Pancreas (tissue), 10 donors: ENCODE measurements at regions not wholly inside any gene's neighbourhood (a gene's known extent, or its start where the extent isn't known, plus 50 kb on each side); places are given as distances from the start of the nearest gene placed in this dataset.

Experiments
- ATAC-seq, 4 donors: fragments of 200-7000 bp; cut with Tn5 transposase; one replicate each; pipeline versions ENCODE4 v1.8.0 to v1.9.1; 2020; ENCODE audit warnings: mild to moderate bottlenecking in 4 of 4, moderate library complexity in 4 of 4
- DNase-seq, 6 donors: peaks; one replicate each; pipeline ENCODE4 v3.0.0-alpha.2; 2020
- FAIRE-seq: peaks from 2 replicates; lab custom pipeline; 2012; peaks lifted over from hg19 to GRCh38; lab: Jason Lieb, UNC
- H3K27ac ChIP-seq, 4 donors: fragments of 200-600 bp; sonication (generic); 1 replicate in 3 of 4; 2 replicates in 1 of 4; pipeline versions ENCODE4 v1.5.0 to v1.8.0; 2020
- H3K27me3 ChIP-seq, 4 donors: fragments of 200-600 bp; one replicate each; pipeline ENCODE4 v1.8.0; 2021
- H3K36me3 ChIP-seq, 3 donors: fragments of 200-600 bp; sonication (generic) in 1 of 3; one replicate each; pipeline versions ENCODE4 v1.5.0 to v1.8.0; 2020 to 2021
- H3K4me1 ChIP-seq, 3 donors: fragments of 200-600 bp; one replicate each; pipeline ENCODE4 v1.8.0; 2021
- H3K4me3 ChIP-seq, 4 donors: fragments of 200-600 bp; sonication (generic) in 2 of 4; one replicate each; pipeline versions ENCODE4 v1.5.0 to v1.8.0; 2020 to 2021
- H3K9me3 ChIP-seq, 4 donors: fragments of 200-600 bp; one replicate each; pipeline ENCODE4 v1.8.0; 2021
- CTCF ChIP-seq, 4 donors: fragments of 200-600 bp; sonication (generic) in 3 of 4; IDR thresholded peaks; one replicate each; pipeline versions ENCODE4 v1.5.0 to v1.8.0; 2021; ENCODE audit warnings: antibody characterized with exemption in 4 of 4
- WGBS, 2 donors: extraction: QIAGEN DNeasy Blood & Tissue Kit; methylation state at CpG; one replicate each; pipeline ENCODE4 v1.1.7; 2013; 5-methylcytosine and 5-hydroxymethylcytosine counted together
- intact Hi-C, 3 donors: fragments of 100-400 bp; cut with DNase I; formaldehyde crosslinking; loops; one replicate each; pipeline versions ENCODE4 v1.11.1 to v1.14.2; 2022
- donor health status: healthy with polysubstance abuse.
- donor health status: DM: no; HTN: no; CAD: no; lungs with moderate emphysema.
- donor health status: DM: no; HTN: no; CAD: no.
- donor health status: control.
- donor health status: control.
- donor health status: Bipolar disorder and iron deficiency.
- donor health status: DM: yes; HTN: yes; CAD: no.
- donor health status: DM: no; HTN: no; CAD: no.
- donor health status: DM: no; HTN: no; CAD: no.
- donor health status: DM: yes; HTN: yes; CAD: no.

GRCh38 chr5:174229068-174229467 lies 183.6 kb downstream of the NSG2 start:
- FAIRE-seq (no peak), ATAC-seq (no peak), DNase-seq (no peak)
- H3K4me1 ChIP-seq = no peaks in the 10 kb centered on the region
- H3K27me3 ChIP-seq = no peaks in the 10 kb centered on the region
- 87 to 94% methylated on average over 1 of the region's 1 CpG for WGBS, 2 donors
- H3K4me3 ChIP-seq = no peak overlapping the region
- intact Hi-C loops = no loop called here
- TF ChIP-seq CTCF (IDR thresholded peaks at IDR 0.05) = no peak
- no peaks in the 10 kb centered on the region for H3K9me3 ChIP-seq
- no peaks in the 10 kb centered on the region for H3K36me3 ChIP-seq
- no peak overlapping the region for H3K27ac ChIP-seq

- ATAC-seq = peak in 1 of 4 donors; percentile 55
- intact Hi-C loops = no loop called here
- WGBS, 2 donors = 69 to 73% methylated on average over 3 of the region's 3 CpGs
- Histone ChIP-seq H3K27me3 (no peaks in the 10 kb centered on the region), H3K36me3 (no peaks in the 10 kb centered on the region), H3K4me1 (no peaks in the 10 kb centered on the region), H3K27ac (no peak overlapping the region), H3K4me3 (no peak overlapping the region), H3K9me3 (no peaks in the 10 kb centered on the region)
- DNase-seq = no peak
- FAIRE-seq = no peak
- no peak for TF ChIP-seq CTCF (IDR thresholded peaks at IDR 0.05)
Observed at GRCh38 chr5:174229514-174230370, 184.2 kb downstream of the NSG2 start.

- FAIRE-seq = no peak
- H3K27me3 ChIP-seq = no peaks in the 10 kb centered on the region
- no peaks in the 10 kb centered on the region for H3K9me3 ChIP-seq
- H3K36me3 ChIP-seq = no peaks in the 10 kb centered on the region
- DNase-seq = no peak
- no peaks in the 10 kb centered on the region for H3K4me1 ChIP-seq
- H3K4me3 ChIP-seq = no peak overlapping the region
- no peak for TF ChIP-seq CTCF (IDR thresholded peaks at IDR 0.05)
- no peak overlapping the region for H3K27ac ChIP-seq
- 27 to 35% methylated on average over 7 of the region's 7 CpGs for WGBS, 2 donors
- intact Hi-C loops = no loop called here
- ATAC-seq = no peak
Observed at GRCh38 chr5:174231956-174232487, 186.5 kb downstream of the NSG2 start.

GRCh38 chr5:174234388-174234787 lies 188.9 kb downstream of the NSG2 start:
- Histone ChIP-seq H3K27me3 (no peaks in the 10 kb centered on the region), H3K27ac (no peak overlapping the region), H3K4me3 (no peak overlapping the region), H3K9me3 (no peaks in the 10 kb centered on the region), H3K4me1 (no peaks in the 10 kb centered on the region), H3K36me3 (no peaks in the 10 kb centered on the region)
- ATAC-seq (no peak), FAIRE-seq (no peak), DNase-seq (no peak)
- intact Hi-C loops = no loop called here
- WGBS, 2 donors = 81 to 89% methylated on average over 8 of the region's 8 CpGs
- no peak for TF ChIP-seq CTCF (IDR thresholded peaks at IDR 0.05)
